ENCODE measurements at regions not wholly inside any gene's neighbourhood (a gene's known extent, or its start where the extent isn't known, plus 50 kb on each side); places are given as distances from the start of the nearest gene placed in this dataset.

- H3K27me3 ChIP-seq (replicated peaks in 1 of 4; ENCODE audit: control insufficient read depth in 3 of 4, extremely low read depth in 1 of 4, insufficient read depth in 3 of 4, low read length in 3 of 4), result no peaks in the 10 kb centered on the region
- H3K9me3 ChIP-seq (ENCODE audit: insufficient read depth in 2 of 2, low read depth in 1 of 2, low read length in 1 of 2), result peaks cover 0 to 2% of the 10 kb centered on the region in 2 experiments; a peak in 1 of 4 replicates
- H3K4me3 ChIP-seq (ENCODE audit: extremely low read depth in 1 of 4, insufficient read depth in 2 of 4, low read depth in 3 of 4, low read length in 4 of 4), result no peak overlapping the region
- ChIA-PET CTCF (ENCODE audit: partially characterized antibody) (interaction anchor here (0.9 to 2.6 kb wide), 2 partner anchors 85 to 122 kb away, joined by 3 to 12 read pairs; no protein-coding TSS in a partner anchor), POLR2A (ENCODE audit: partially characterized antibody) (interaction anchor here (1.3 kb wide), 1 partner anchor 15 kb away, joined by 4 read pairs; no protein-coding TSS in a partner anchor)
- H2BK5ac ChIP-seq (ENCODE audit: low read depth, low read length), result no peak overlapping the region
- TF ChIP-seq PHF8 (conservative IDR thresholded peaks at IDR 0.05; ENCODE audit: low read depth, low read length) (no peak), ASH2L (IDR thresholded peaks at IDR 0.05; ENCODE audit: low read length) (no peak), BACH1 (IDR thresholded peaks at IDR 0.05; ENCODE audit: low read length) (no peak)
- no peak overlapping the region for H3K18ac ChIP-seq (ENCODE audit: extremely low read depth, low read length)
- no peaks in the 10 kb centered on the region for H3K79me2 ChIP-seq (ENCODE audit: control insufficient read depth in 1 of 2, insufficient read depth in 2 of 2, low read length in 2 of 2)
- no peak overlapping the region for H2BK15ac ChIP-seq (ENCODE audit: low read length)
- H3K4ac ChIP-seq (replicated peaks; ENCODE audit: insufficient read length, low read depth, low read length), result no peak overlapping the region
- H2AFZ ChIP-seq (ENCODE audit: low read length), result no peak overlapping the region
- no peak overlapping the region for H4K5ac ChIP-seq (ENCODE audit: insufficient read length, low read depth, low read length)
- H2AK5ac ChIP-seq (ENCODE audit: low read depth, low read length), result no peak overlapping the region
- no peak overlapping the region for H4K8ac ChIP-seq (ENCODE audit: extremely low read depth, insufficient read depth, low read length)
- H2BK120ac ChIP-seq (replicated peaks; ENCODE audit: low read depth, low read length), result no peak overlapping the region
- no peak for DNase-seq (ENCODE audit: low read depth in 1 of 2, low spot score in 2 of 2)
- 88% methylated on average over 2 of the region's 2 CpGs; no CpG with 5 or more reads in 1 of the 2 experiments for WGBS, 2 experiments (ENCODE audit: extremely low coverage in 1 of 2, insufficient coverage in 1 of 2, insufficient read length in 1 of 2, insufficient replicate concordance in 2 of 2, low coverage in 1 of 2, low lambda C conversion rate in 2 of 2, missing lambda C conversion rate in 1 of 2)
- no peaks in the 10 kb centered on the region for H3K79me1 ChIP-seq (ENCODE audit: low read depth, low read length)
- H3K56ac ChIP-seq (replicated peaks; ENCODE audit: insufficient read length, low read depth, low read length), result no peak overlapping the region
- no peak overlapping the region for H3K9ac ChIP-seq (replicated peaks in 1 of 4; ENCODE audit: extremely low read depth in 1 of 4, low read depth in 3 of 4, low read length in 3 of 4)
- H3K4me1 ChIP-seq (replicated peaks in 1 of 4; ENCODE audit: control insufficient read depth in 3 of 4, insufficient read depth in 4 of 4, low read length in 3 of 4), result no peaks in the 10 kb centered on the region
- H4K91ac ChIP-seq (replicated peaks; ENCODE audit: insufficient read length, low read length), result no peak overlapping the region
- no peaks in the 10 kb centered on the region for H3K23me2 ChIP-seq (ENCODE audit: low read depth, low read length)
- no peak overlapping the region for H2BK12ac ChIP-seq (ENCODE audit: low read depth, low read length)
- H3K27ac ChIP-seq (ENCODE audit: low read depth, low read length), result no peak overlapping the region
- no peaks in the 10 kb centered on the region; a peak in 1 of 8 replicates for H3K36me3 ChIP-seq (ENCODE audit: control insufficient read depth in 2 of 4, insufficient read depth in 4 of 4, low read length in 3 of 4)
- H2BK20ac ChIP-seq (ENCODE audit: low read length), result no peak overlapping the region
- no peak for FAIRE-seq
- H3K4me2 ChIP-seq (ENCODE audit: insufficient read depth in 1 of 2, low read depth in 2 of 2, low read length in 2 of 2), result no peak overlapping the region
- H3K23ac ChIP-seq (ENCODE audit: insufficient read length), result no peak overlapping the region
- no peak overlapping the region for H3K14ac ChIP-seq (ENCODE audit: insufficient read length)
- no peaks in the 10 kb centered on the region for H4K20me1 ChIP-seq (replicated peaks in 1 of 2; ENCODE audit: control insufficient read depth in 1 of 2, insufficient read depth in 2 of 2, low read length in 2 of 2)
Observed at GRCh38 chr12:126869644-126870043, 1397.3 kb upstream of the TMEM132C start.
